Astrocyte (in vitro differentiated cells and primary cell): ENCODE measurements at regions not wholly inside any gene's neighbourhood (a gene's known extent, or its start where the extent isn't known, plus 50 kb on each side); places are given as distances from the start of the nearest gene placed in this dataset.

Experiments used
- EZH2 ChIP-seq: IDR thresholded peaks from 2 replicates; pipeline ENCODE4 v1.6.1; 2012; ENCODE audit warnings: mild to moderate bottlenecking, low read length, inconsistent platforms; ENCODE audit not compliant: insufficient read depth
- TF ChIP-seq, protein P1 (sequence below): IDR thresholded peaks from 2 replicates; pipeline ENCODE4 v1.5.1; 2011; ENCODE audit warnings: low read depth, mild to moderate bottlenecking, inconsistent platforms, low read length, moderate library complexity; ENCODE audit not compliant: insufficient read depth

- TF ChIP-seq, protein P1, sequence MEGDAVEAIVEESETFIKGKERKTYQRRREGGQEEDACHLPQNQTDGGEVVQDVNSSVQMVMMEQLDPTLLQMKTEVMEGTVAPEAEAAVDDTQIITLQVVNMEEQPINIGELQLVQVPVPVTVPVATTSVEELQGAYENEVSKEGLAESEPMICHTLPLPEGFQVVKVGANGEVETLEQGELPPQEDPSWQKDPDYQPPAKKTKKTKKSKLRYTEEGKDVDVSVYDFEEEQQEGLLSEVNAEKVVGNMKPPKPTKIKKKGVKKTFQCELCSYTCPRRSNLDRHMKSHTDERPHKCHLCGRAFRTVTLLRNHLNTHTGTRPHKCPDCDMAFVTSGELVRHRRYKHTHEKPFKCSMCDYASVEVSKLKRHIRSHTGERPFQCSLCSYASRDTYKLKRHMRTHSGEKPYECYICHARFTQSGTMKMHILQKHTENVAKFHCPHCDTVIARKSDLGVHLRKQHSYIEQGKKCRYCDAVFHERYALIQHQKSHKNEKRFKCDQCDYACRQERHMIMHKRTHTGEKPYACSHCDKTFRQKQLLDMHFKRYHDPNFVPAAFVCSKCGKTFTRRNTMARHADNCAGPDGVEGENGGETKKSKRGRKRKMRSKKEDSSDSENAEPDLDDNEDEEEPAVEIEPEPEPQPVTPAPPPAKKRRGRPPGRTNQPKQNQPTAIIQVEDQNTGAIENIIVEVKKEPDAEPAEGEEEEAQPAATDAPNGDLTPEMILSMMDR: no peak
- no peak for TF ChIP-seq EZH2
These were observed 213.0 kb downstream of the ERCC6L2 start for GRCh38 chr9:96088510-96088909.
